Keratinocyte (primary cell): ENCODE measurements at regions not wholly inside any gene's neighbourhood (a gene's known extent, or its start where the extent isn't known, plus 50 kb on each side); places are given as distances from the start of the nearest gene placed in this dataset.

Experiments
- DNase-seq: peaks from one replicate; pipeline ENCODE4 v3.0.0-alpha.2; 2011; ENCODE audit warnings: low read depth, missing footprints, low spot score
- FAIRE-seq: peaks from 2 replicates; lab custom pipeline; 2011; peaks lifted over from hg19 to GRCh38; lab: Jason Lieb, UNC
- H2AFZ ChIP-seq: 2 replicates; pipeline ENCODE4 v1.6.0; 2012; ENCODE audit warnings: low read length, control low read depth, inconsistent platforms; ENCODE audit not compliant: control insufficient read depth
- H3K27ac ChIP-seq: 2 replicates; pipeline ENCODE4 v1.5.1; 2011; ENCODE audit warnings: low read length; ENCODE audit not compliant: control insufficient read depth, insufficient read depth
- H3K27me3 ChIP-seq: 3 replicates; pipeline ENCODE4 v1.6.0; 2011; ENCODE audit warnings: low read length; ENCODE audit not compliant: control insufficient read depth, insufficient read depth; ENCODE audit errors: extremely low read depth
- H3K36me3 ChIP-seq, 2 experiments: 2 replicates in 1 of 2; 3 replicates in 1 of 2; pipeline ENCODE4 v1.5.1; 2011; ENCODE audit warnings: low read length in 2 of 2, mild to moderate bottlenecking in 1 of 2; ENCODE audit not compliant: control insufficient read depth in 2 of 2, insufficient read depth in 2 of 2; ENCODE audit errors: extremely low read depth in 1 of 2
- H3K4me1 ChIP-seq: 3 replicates; pipeline ENCODE4 v1.5.1; 2011; ENCODE audit warnings: low read length; ENCODE audit not compliant: control insufficient read depth, insufficient read depth; ENCODE audit errors: extremely low read depth
- H3K4me2 ChIP-seq: 3 replicates; pipeline ENCODE4 v1.6.0; 2011; ENCODE audit warnings: low read depth, low read length; ENCODE audit not compliant: control insufficient read depth, insufficient read depth; ENCODE audit errors: extremely low read depth
- H3K4me3 ChIP-seq, 3 experiments: fragments of 200-600 bp in 1 of 3; sonication (generic) in 1 of 3; 2 replicates in 2 of 3; 3 replicates in 1 of 3; pipeline ENCODE4 v1.5.1; 2011 to 2016; ENCODE audit warnings: low read length in 3 of 3, mild to moderate bottlenecking in 3 of 3, control low read depth in 2 of 3, inconsistent platforms in 1 of 3, low read depth in 1 of 3, mixed read lengths in 1 of 3, mixed run types in 1 of 3, moderate library complexity in 1 of 3; ENCODE audit not compliant: control insufficient read depth in 2 of 3, insufficient read depth in 2 of 3; ENCODE audit errors: extremely low read depth in 1 of 3
- H3K79me2 ChIP-seq: 2 replicates; pipeline ENCODE4 v1.6.0; 2012; ENCODE audit warnings: low read length; ENCODE audit not compliant: control insufficient read depth, insufficient read depth
- H3K9ac ChIP-seq: 3 replicates; pipeline ENCODE4 v1.6.0; 2011; ENCODE audit warnings: low read length; ENCODE audit not compliant: control insufficient read depth, insufficient read depth; ENCODE audit errors: extremely low read depth
- H3K9me1 ChIP-seq: 3 replicates; pipeline ENCODE4 v1.6.0; 2011; ENCODE audit warnings: low read length; ENCODE audit not compliant: control insufficient read depth, insufficient read depth; ENCODE audit errors: extremely low read depth
- H3K9me3 ChIP-seq: 2 replicates; pipeline ENCODE4 v1.5.1; 2012; ENCODE audit warnings: low read depth, low read length; ENCODE audit not compliant: control insufficient read depth
- H4K20me1 ChIP-seq: 3 replicates; pipeline ENCODE4 v1.6.0; 2011; ENCODE audit warnings: low read length; ENCODE audit not compliant: control insufficient read depth, insufficient read depth; ENCODE audit errors: extremely low read depth
- EZH2 ChIP-seq: IDR thresholded peaks from one replicate; pipeline ENCODE4 v1.6.1; 2012; ENCODE audit warnings: inconsistent platforms, mild to moderate bottlenecking, low read length, moderate library complexity
- dilution Hi-C: fragments of 300-500 bp; cut with MboI; formaldehyde crosslinking; loops from one replicate; pipeline ENCODE4 v1.7.0; 2020; ENCODE audit warnings: low sequenced_read_pairs; ENCODE audit not compliant: extremely low pct_ligation_motif_present
- TF ChIP-seq, protein P1 (sequence below), 3 experiments: IDR thresholded peaks in 1 of 3; conservative IDR thresholded peaks in 1 of 3; optimal IDR thresholded peaks in 1 of 3; 2 replicates in 2 of 3; 3 replicates in 1 of 3; pipeline versions ENCODE3 to v1.5.1; 2011; ENCODE audit warnings: low read length in 3 of 3, mild to moderate bottlenecking in 3 of 3, moderate library complexity in 2 of 3, control low read depth in 1 of 3, inconsistent platforms in 1 of 3; ENCODE audit not compliant: insufficient read depth in 2 of 3; ENCODE audit errors: extremely low read depth in 1 of 3

GRCh38 chr17:63171428-63172393 lies 205.7 kb downstream of the TANC2 start:
- Histone ChIP-seq H3K9me3 (no peaks in the 10 kb centered on the region), H3K4me3 (no peak overlapping the region), H2AFZ (no peak overlapping the region), H3K9me1 (no peaks in the 10 kb centered on the region), H3K4me2 (no peak overlapping the region), H3K4me1 (peaks cover 12% of the 10 kb centered on the region), H3K79me2 (no peaks in the 10 kb centered on the region), H3K36me3 (no peaks in the 10 kb centered on the region), H3K27ac (no peak overlapping the region), H4K20me1 (no peaks in the 10 kb centered on the region), H3K27me3 (no peaks in the 10 kb centered on the region), H3K9ac (no peak overlapping the region)
- no peak for FAIRE-seq
- dilution Hi-C loops: no loop called here
- TF ChIP-seq EZH2: no peak
- TF ChIP-seq, protein P1, sequence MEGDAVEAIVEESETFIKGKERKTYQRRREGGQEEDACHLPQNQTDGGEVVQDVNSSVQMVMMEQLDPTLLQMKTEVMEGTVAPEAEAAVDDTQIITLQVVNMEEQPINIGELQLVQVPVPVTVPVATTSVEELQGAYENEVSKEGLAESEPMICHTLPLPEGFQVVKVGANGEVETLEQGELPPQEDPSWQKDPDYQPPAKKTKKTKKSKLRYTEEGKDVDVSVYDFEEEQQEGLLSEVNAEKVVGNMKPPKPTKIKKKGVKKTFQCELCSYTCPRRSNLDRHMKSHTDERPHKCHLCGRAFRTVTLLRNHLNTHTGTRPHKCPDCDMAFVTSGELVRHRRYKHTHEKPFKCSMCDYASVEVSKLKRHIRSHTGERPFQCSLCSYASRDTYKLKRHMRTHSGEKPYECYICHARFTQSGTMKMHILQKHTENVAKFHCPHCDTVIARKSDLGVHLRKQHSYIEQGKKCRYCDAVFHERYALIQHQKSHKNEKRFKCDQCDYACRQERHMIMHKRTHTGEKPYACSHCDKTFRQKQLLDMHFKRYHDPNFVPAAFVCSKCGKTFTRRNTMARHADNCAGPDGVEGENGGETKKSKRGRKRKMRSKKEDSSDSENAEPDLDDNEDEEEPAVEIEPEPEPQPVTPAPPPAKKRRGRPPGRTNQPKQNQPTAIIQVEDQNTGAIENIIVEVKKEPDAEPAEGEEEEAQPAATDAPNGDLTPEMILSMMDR (optimal IDR thresholded peaks at IDR 0.05 in 1 of 3, IDR thresholded peaks at IDR 0.05 in 1 of 3, conservative IDR thresholded peaks at IDR 0.05 in 1 of 3; ENCODE audit: extremely low read depth in 1 of 3, insufficient read depth in 2 of 3, low read length in 3 of 3): no peak
- no peak for DNase-seq

DNA sequence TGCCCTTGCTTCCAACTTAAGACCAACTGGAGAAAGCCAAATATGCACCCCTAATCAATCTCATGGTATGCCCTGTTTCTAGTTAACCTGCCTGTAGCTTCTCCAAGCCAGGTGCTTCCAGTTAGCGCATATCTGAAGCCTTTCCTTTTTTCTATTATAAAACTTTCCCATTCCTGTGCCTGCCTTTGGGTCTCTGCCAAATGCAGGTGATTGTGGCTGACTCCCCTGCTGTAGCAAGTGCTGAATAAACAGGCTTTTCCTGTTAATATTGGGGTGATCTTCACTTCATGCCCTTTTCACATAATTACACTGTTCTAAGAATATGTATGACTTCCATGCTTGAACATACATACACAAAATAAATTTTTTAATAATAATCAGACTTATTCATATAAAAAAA lies 207.4 kb downstream of the TANC2 start:
- Histone ChIP-seq H3K4me3 (no peak overlapping the region), H4K20me1 (no peaks in the 10 kb centered on the region), H3K79me2 (no peaks in the 10 kb centered on the region), H2AFZ (no peak overlapping the region), H3K4me1 (peaks cover 12% of the 10 kb centered on the region), H3K27me3 (no peaks in the 10 kb centered on the region), H3K9me3 (no peaks in the 10 kb centered on the region), H3K36me3 (no peaks in the 10 kb centered on the region), H3K4me2 (no peak overlapping the region), H3K27ac (no peak overlapping the region), H3K9me1 (no peaks in the 10 kb centered on the region), H3K9ac (no peak overlapping the region)
- DNase-seq (no peak), FAIRE-seq (no peak)
- dilution Hi-C loops: no loop called here
- TF ChIP-seq, protein P1 (optimal IDR thresholded peaks at IDR 0.05 in 1 of 3, IDR thresholded peaks at IDR 0.05 in 1 of 3, conservative IDR thresholded peaks at IDR 0.05 in 1 of 3; ENCODE audit: extremely low read depth in 1 of 3, insufficient read depth in 2 of 3, low read length in 3 of 3): no peak
- no peak for TF ChIP-seq EZH2
